Sigmoid colon (tissue), 6 donors: ENCODE measurements at regions not wholly inside any gene's neighbourhood (a gene's known extent, or its start where the extent isn't known, plus 50 kb on each side); places are given as distances from the start of the nearest gene placed in this dataset.

Experiments
- DNase-seq: peaks from one replicate; pipeline ENCODE4 v3.0.0-alpha.2; 2019
- H3K27ac ChIP-seq, 4 donors: fragments of 200-600 bp; sonication (generic); one replicate each; pipeline ENCODE4 v1.5.1; 2016 to 2019; ENCODE audit warnings: mild to moderate bottlenecking in 1 of 4
- H3K27me3 ChIP-seq, 3 donors: fragments of 200-600 bp; sonication (generic); one replicate each; pipeline ENCODE4 v1.5.1; 2019; ENCODE audit warnings: mild to moderate bottlenecking in 1 of 3
- H3K36me3 ChIP-seq, 4 donors: fragments of 200-600 bp; sonication (generic); one replicate each; pipeline ENCODE4 v1.5.1; 2016 to 2019
- H3K4me1 ChIP-seq, 4 donors: fragments of 200-600 bp; sonication (generic); one replicate each; pipeline ENCODE4 v1.5.1; 2017 to 2019
- H3K4me3 ChIP-seq, 4 donors: fragments of 200-600 bp; sonication (generic); one replicate each; pipeline ENCODE4 v1.5.1; 2017 to 2019; ENCODE audit warnings: mild to moderate bottlenecking in 2 of 4, moderate library complexity in 1 of 4
- H3K9me3 ChIP-seq, 4 donors: fragments of 200-600 bp in 3 of 4; sonication (generic) in 3 of 4; one replicate each; pipeline versions ENCODE4 v1.5.1 to v1.6.1; 2013 to 2019
- CTCF ChIP-seq, 4 experiments: fragments of 450-650 bp in 3 of 4; fragments of 200-600 bp in 1 of 4; IDR thresholded peaks; one replicate each; pipeline ENCODE4 v1.5.1; 2016 to 2019; ENCODE audit warnings: antibody characterized with exemption in 4 of 4, mild to moderate bottlenecking in 3 of 4, moderate library complexity in 2 of 4
- EP300 ChIP-seq, 4 donors: sonication (generic); formaldehyde crosslinking; IDR thresholded peaks; one replicate each; pipeline ENCODE4 v1.6.1; 2017; ENCODE audit warnings: antibody characterized with exemption in 4 of 4
- POLR2A ChIP-seq, 2 donors: fragments of 450-650 bp; IDR thresholded peaks; one replicate each; pipeline ENCODE4 v1.6.1; 2016; ENCODE audit warnings: antibody characterized with exemption in 2 of 2, mild to moderate bottlenecking in 2 of 2, moderate library complexity in 2 of 2
- POLR2AphosphoS5 ChIP-seq, 4 donors: sonication (generic); formaldehyde crosslinking; IDR thresholded peaks; one replicate each; pipeline ENCODE4 v1.6.1; 2017; ENCODE audit warnings: antibody characterized with exemption in 4 of 4
- WGBS, 2 donors: extraction: QIAGEN DNeasy Blood & Tissue Kit; methylation state at CpG; one replicate each; pipeline ENCODE4 v1.1.7; 2013; 5-methylcytosine and 5-hydroxymethylcytosine counted together
- intact Hi-C: fragments of 100-400 bp; cut with DNase I; formaldehyde crosslinking; loops from one replicate; pipeline ENCODE4 v1.15.1; 2023
- donor health status: healthy with polysubstance abuse.
- donor health status: healthy.

GRCh38 chr14:98249057-98249456 lies 1022.9 kb downstream of the BCL11B start:
- H3K27me3 ChIP-seq: no peaks in the 10 kb centered on the region
- no peaks in the 10 kb centered on the region for H3K9me3 ChIP-seq
- H3K4me3 ChIP-seq: no peak overlapping the region
- H3K27ac ChIP-seq: no peak overlapping the region
- WGBS, 2 donors: 55 to 76% methylated on average over 6 of the region's 6 CpGs
- no peaks in the 10 kb centered on the region for H3K36me3 ChIP-seq
- intact Hi-C loops: no loop called here
- no peak for DNase-seq
- TF ChIP-seq POLR2AphosphoS5 (IDR thresholded peaks at IDR 0.05) (no peak), POLR2A (IDR thresholded peaks at IDR 0.05) (no peak), EP300 (IDR thresholded peaks at IDR 0.05) (no peak), CTCF (IDR thresholded peaks at IDR 0.05) (no peak)
- no peaks in the 10 kb centered on the region for H3K4me1 ChIP-seq

- Histone ChIP-seq H3K4me1 (no peaks in the 10 kb centered on the region), H3K36me3 (no peaks in the 10 kb centered on the region), H3K4me3 (no peak overlapping the region), H3K9me3 (no peaks in the 10 kb centered on the region), H3K27ac (no peak overlapping the region), H3K27me3 (no peaks in the 10 kb centered on the region)
- WGBS, 2 donors: 20 to 34% methylated on average over 2 of the region's 2 CpGs
- TF ChIP-seq POLR2A (IDR thresholded peaks at IDR 0.05) (no peak), CTCF (IDR thresholded peaks at IDR 0.05) (no peak), POLR2AphosphoS5 (IDR thresholded peaks at IDR 0.05) (no peak), EP300 (IDR thresholded peaks at IDR 0.05) (no peak)
- intact Hi-C loops: no loop called here
- DNase-seq: no peak
Measured at GRCh38 chr14:98249476-98249875, 1022.5 kb downstream of the BCL11B start.

- H3K27me3 ChIP-seq: no peaks in the 10 kb centered on the region
- no peaks in the 10 kb centered on the region for H3K36me3 ChIP-seq
- no peak for TF ChIP-seq POLR2A (IDR thresholded peaks at IDR 0.05)
- TF ChIP-seq POLR2AphosphoS5 (IDR thresholded peaks at IDR 0.05): no peak
- no peak for TF ChIP-seq CTCF (IDR thresholded peaks at IDR 0.05)
- TF ChIP-seq EP300 (IDR thresholded peaks at IDR 0.05): no peak
- no peak for DNase-seq
- 10 to 51% methylated on average over 1 of the region's 1 CpG for WGBS, 2 donors
- peaks cover 0 to 2% (median 0%) of the 10 kb centered on the region in 4 donors for H3K9me3 ChIP-seq
- H3K27ac ChIP-seq: no peak overlapping the region
- intact Hi-C loops: no loop called here
- no peak overlapping the region for H3K4me3 ChIP-seq
- H3K4me1 ChIP-seq: no peaks in the 10 kb centered on the region
Measured at GRCh38 chr14:98252820-98253219, 1019.2 kb downstream of the BCL11B start.

GRCh38 chr14:98259881-98260280 lies 1012.1 kb downstream of the BCL11B start:
- intact Hi-C loops: no loop called here
- Histone ChIP-seq H3K36me3 (no peaks in the 10 kb centered on the region), H3K4me1 (no peaks in the 10 kb centered on the region), H3K27ac (no peak overlapping the region), H3K27me3 (no peaks in the 10 kb centered on the region), H3K9me3 (peaks cover 0 to 2% (median 0%) of the 10 kb centered on the region in 4 donors), H3K4me3 (no peak overlapping the region)
- 16 to 65% methylated on average over 4 of the region's 4 CpGs for WGBS, 2 donors
- TF ChIP-seq EP300 (IDR thresholded peaks at IDR 0.05) (no peak), POLR2AphosphoS5 (IDR thresholded peaks at IDR 0.05) (no peak), CTCF (IDR thresholded peaks at IDR 0.05) (no peak), POLR2A (IDR thresholded peaks at IDR 0.05) (no peak)
- DNase-seq: no peak

- Histone ChIP-seq H3K4me3 (no peak overlapping the region), H3K9me3 (no peaks in the 10 kb centered on the region), H3K4me1 (no peaks in the 10 kb centered on the region), H3K27ac (no peak overlapping the region), H3K27me3 (no peaks in the 10 kb centered on the region), H3K36me3 (no peaks in the 10 kb centered on the region)
- TF ChIP-seq POLR2AphosphoS5 (IDR thresholded peaks at IDR 0.05) (no peak), POLR2A (IDR thresholded peaks at IDR 0.05) (no peak), CTCF (IDR thresholded peaks at IDR 0.05) (no peak), EP300 (IDR thresholded peaks at IDR 0.05) (no peak)
- intact Hi-C loops: no loop called here
- no peak for DNase-seq
- 63 to 90% methylated on average over 5 of the region's 5 CpGs for WGBS, 2 donors
Measured at GRCh38 chr14:98262566-98262965, 1009.4 kb downstream of the BCL11B start.
